HG03108 (cell line): ENCODE measurements at regions not wholly inside any gene's neighbourhood (a gene's known extent, or its start where the extent isn't known, plus 50 kb on each side); places are given as distances from the start of the nearest gene placed in this dataset.

ENCODE experiments used
- ATAC-seq: cut with Tn5 transposase; IDR thresholded peaks from one replicate; pipeline ENCODE4 v1.9.1; 2021; ENCODE audit warnings: moderate library complexity; ENCODE audit not compliant: unreplicated experiment

- no peak for ATAC-seq
Measured at GRCh38 chr1:4033713-4034112, 133.6 kb upstream of the C1orf174 start.

GRCh38 chr1:4034318-4034887 lies 134.3 kb upstream of the C1orf174 start:
- ATAC-seq, result no peak

- ATAC-seq, result no peak
Measured at GRCh38 chr1:4044967-4045366, 144.9 kb upstream of the C1orf174 start.

GRCh38 chr1:4045397-4046010 lies 145.4 kb upstream of the C1orf174 start:
- no peak for ATAC-seq

- ATAC-seq, result no peak
Measured at GRCh38 chr1:4046836-4047461, 146.9 kb upstream of the C1orf174 start.

GRCh38 chr1:4047666-4048065 lies 147.6 kb upstream of the C1orf174 start:
- no peak for ATAC-seq

GRCh38 chr1:4048076-4048475 lies 148.0 kb upstream of the C1orf174 start:
- no peak for ATAC-seq

GRCh38 chr1:4048921-4049320 lies 148.8 kb upstream of the C1orf174 start:
- ATAC-seq, result no peak

- no peak for ATAC-seq
Measured at GRCh38 chr1:4050998-4051397, 150.9 kb upstream of the C1orf174 start.

GRCh38 chr1:4052657-4053056 lies 152.6 kb upstream of the C1orf174 start:
- no peak for ATAC-seq

- no peak for ATAC-seq
Measured at GRCh38 chr1:4053160-4053748, 153.2 kb upstream of the C1orf174 start.

- ATAC-seq, result no peak
Measured at GRCh38 chr1:4053774-4054173, 153.7 kb upstream of the C1orf174 start.

- no peak for ATAC-seq
Measured at GRCh38 chr1:4055294-4055967, 155.4 kb upstream of the C1orf174 start.

GRCh38 chr1:4056422-4056821 lies 156.3 kb upstream of the C1orf174 start:
- no peak for ATAC-seq

GRCh38 chr1:4056989-4057388 lies 156.9 kb upstream of the C1orf174 start:
- ATAC-seq, result no peak

- ATAC-seq, result no peak
Measured at GRCh38 chr1:4057603-4058002, 157.5 kb upstream of the C1orf174 start.

GRCh38 chr1:4058122-4058521 lies 158.1 kb upstream of the C1orf174 start:
- no peak for ATAC-seq

GRCh38 chr1:4058706-4059105 lies 158.6 kb upstream of the C1orf174 start:
- ATAC-seq, result no peak

GRCh38 chr1:4059270-4059669 lies 159.2 kb upstream of the C1orf174 start:
- no peak for ATAC-seq

- ATAC-seq, result no peak
Measured at GRCh38 chr1:4060850-4061249, 160.8 kb upstream of the C1orf174 start.

GRCh38 chr1:4061521-4062031 lies 161.5 kb upstream of the C1orf174 start:
- ATAC-seq, result no peak
